Stimulated activated CD8-positive, alpha-beta memory T cell treated with anti-CD3 and anti-CD28 coated beads, Interleukin-15, amount 100 ng/mL, for 1 hour (primary cell): ENCODE measurements at regions not wholly inside any gene's neighbourhood (a gene's known extent, or its start where the extent isn't known, plus 50 kb on each side); places are given as distances from the start of the nearest gene placed in this dataset.

Experiments used
- DNase-seq: peaks from one replicate; pipeline ENCODE4 v3.0.0-alpha.2; 2020; ENCODE audit warnings: low read depth

DNA sequence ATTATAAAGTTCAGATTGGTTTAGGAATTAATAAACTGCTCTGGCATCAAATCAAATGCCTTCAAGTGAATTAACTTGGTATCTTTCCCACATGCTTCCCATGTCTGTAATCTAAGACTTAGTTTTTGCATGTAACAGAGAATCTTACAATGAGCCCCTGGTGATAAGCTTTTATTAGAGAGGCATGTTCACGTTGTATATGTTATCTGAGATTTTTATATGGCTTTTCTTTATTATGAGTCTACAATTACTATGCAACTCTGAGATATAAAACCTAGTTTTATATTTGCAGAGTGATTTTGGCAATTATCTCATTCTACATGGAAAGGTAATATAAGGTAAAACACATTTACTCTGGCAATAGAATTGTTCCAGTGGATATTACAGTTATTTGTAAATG lies 1578.4 kb upstream of the IGFBP7 start:
- no peak for DNase-seq

DNA sequence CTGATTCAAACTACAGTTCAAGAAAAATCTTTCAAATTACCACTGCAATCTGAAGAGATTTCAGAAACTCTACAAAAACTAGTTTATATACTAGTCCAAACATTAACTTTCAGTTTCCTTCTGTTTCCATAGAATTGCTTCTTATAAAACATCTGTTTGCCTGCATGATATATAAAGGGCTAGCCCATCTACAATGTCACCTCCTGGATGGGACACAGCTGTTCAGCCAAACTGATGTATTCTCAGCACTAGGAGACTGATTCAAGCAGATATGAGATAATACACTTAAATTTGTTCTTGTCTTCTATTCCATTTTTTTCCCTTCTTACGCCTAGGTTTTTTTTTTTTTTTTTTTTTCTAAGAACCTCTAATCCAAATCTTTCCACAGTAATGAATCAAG lies 1569.7 kb upstream of the IGFBP7 start:
- no peak for DNase-seq

DNA sequence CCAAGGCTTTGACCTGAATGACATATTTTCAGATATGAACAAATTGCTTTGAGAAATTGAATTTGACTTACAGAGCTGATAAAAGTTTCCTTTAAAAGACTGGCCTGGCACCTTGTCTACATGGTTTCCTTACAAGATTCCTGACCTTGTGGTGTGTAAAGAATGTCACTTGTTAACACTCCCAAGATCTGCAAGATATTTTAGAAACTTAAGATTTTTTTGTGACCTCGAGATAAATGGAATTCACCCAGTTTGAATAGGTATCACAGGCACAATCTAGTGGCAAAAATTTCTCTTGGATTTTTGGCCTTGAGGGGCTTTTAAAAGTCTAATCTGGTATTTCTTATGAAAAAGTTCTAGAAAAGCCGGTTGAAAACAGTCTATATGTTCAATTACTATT lies 1568.9 kb upstream of the IGFBP7 start:
- no peak for DNase-seq

DNA sequence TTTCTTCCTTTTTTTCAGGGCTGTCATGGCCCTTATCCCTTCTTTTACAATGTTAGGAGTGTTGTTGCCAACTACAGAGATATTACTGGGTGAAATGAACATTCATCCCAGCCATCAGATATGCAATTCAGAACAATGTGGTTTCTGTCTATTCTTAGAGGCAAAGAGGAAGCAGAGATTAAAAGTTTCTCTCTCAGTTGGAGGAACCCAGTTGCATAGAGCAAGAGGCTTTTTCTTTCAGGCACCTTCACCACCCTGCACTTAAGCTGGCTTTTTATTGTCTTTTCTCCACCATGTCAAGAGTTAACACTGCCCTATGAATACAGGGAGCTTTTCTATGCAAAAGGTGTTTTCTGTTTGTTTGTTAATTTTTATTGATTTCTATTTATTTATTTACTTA lies 1559.6 kb upstream of the IGFBP7 start:
- DNase-seq: no peak

DNA sequence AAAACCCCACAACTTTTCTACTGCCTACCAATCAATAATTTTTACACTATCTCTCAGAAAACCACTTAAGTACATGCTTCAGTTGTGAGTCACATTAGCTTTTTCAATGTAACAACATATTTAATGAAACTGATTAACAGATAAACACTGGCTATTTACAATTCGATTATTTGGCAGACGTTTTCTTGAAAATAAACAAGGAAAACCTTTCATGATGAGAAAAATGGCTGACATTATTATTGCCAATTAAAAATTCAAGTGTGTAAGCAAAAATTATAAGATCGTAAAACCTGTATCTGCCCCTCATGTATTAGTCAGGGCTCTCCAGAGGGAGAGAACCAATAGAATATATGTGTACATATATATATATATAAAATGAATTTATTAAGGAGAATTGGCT lies 1555.5 kb upstream of the IGFBP7 start:
- DNase-seq: no peak

DNA sequence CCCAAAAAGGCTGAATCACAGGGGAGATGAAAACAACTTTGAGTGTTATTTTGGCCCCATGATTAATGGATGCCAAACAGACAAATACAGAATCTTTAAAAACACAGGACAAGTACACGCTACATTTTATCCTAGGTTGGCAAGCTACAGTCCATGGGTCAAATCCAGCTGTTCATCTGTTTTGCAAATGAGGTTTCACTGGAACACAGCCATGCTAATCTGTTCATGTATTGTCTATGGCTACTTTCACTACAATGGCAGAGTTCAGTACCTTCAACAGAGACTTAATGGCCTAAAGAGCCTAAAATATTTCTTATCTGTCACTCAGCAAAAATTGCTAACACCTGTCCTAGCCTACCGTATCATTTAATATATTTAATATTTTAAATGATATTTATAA lies 1548.5 kb upstream of the IGFBP7 start:
- no peak for DNase-seq

DNA sequence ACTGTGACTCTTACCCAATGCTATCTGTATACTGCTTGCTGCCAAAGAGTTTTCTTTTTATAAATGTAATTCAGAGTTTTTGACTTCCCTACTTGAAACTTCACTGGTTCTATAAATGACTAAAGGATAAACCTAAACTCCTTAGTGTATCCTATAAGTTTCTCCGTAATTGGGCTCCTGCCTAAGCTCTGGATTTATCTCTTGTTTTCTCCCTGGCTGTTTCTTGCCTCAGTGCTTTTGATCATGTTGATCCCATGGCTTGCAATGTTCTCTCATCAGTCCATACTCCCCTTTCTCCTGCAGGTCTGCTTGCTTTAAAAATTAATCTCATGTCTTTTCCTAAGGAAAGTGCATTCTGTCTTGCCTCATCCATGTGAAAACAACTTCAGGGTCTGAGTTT lies 1543.1 kb upstream of the IGFBP7 start:
- no peak for DNase-seq

DNA sequence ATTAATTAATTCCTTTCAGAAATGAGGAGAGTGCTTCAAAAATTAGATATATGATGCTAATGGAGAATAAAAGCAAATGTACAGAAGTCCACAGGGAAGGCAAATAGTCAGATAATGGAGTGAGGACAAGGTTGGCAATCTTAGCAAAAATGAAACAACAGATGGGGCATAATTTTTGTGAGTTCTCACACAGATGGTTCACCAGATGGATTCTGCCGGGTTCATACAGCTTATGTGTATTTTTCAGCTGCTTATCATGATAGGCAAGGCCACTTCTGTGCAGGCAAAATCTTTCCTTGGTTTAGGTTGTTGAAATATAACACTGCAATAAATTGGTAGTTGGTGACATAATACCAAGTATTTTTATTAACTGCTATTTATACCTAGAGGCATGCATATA lies 1539.0 kb upstream of the IGFBP7 start:
- DNase-seq: no peak

DNA sequence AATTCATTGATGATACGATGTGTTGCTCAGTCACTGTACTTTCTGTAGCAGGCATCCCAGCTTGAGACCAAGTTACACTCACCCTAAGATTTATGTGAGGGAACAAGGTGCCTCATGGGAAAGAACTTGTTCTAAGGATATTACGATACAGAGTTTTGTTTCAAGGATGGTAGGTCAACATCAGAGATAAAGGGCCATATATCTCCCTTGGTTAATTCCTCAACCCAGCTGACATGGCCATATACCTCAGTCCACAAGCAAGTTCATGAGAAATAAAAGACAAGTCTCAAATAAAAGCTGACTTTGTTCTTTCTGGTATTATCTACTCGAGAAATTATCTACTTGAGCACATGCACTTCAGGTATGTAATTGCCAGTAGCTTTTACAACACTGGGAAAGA lies 1535.9 kb upstream of the IGFBP7 start:
- no peak for DNase-seq

DNA sequence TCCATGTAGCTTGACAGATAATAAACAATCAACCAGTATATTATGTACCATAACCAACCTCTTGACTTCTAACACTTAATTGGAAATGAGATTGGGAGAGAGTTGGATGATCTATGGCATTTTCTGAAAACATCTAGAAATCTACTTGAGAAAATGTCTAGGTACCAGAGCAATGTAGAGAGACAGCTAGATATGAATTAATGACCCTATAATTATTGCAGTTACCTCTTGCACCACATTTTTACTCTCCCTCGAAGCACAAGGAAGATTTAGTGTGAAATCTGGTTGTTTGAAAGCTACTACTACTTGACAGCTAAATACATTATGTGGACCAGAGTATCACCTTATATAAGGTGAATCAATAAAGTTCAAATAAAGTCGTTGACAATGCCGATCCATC lies 1534.4 kb upstream of the IGFBP7 start:
- no peak for DNase-seq

DNA sequence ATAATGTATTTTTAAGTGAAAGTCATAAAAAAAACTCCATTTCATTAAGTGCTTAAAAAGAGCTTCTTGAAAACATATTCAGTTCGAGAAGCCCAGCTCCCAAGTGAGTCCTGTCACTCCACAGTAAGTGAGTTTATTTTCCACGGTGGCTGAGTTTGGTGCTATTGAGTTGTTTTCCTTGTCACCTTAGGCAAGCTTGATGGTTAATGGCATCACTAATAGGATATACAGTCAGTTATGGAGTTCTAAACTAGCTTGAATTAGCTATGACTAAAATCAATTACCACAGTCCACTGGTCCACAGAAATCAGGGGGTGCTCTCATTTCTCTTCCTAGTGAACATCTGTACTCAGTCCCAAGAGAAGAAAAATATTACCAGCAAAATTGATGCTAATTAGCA lies 1526.2 kb upstream of the IGFBP7 start:
- DNase-seq: no peak

DNA sequence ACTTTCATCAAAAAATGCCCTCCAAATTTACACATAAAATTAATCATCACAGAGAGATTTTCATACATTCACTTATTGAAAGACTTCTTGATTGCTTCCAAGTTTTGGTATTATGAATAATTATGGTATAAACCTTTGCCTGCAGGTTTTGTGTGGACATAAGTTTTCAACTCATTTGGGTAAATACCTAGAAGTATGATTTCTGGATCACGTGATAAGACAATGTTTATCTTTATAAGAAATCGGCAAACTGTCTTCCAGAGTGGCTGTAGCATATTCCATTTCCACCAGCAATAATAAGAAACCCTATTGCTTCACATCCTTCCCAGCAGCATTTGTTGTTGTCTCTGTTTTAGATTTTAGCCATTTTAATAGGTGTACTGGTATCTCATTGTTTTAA lies 1507.0 kb upstream of the IGFBP7 start:
- no peak for DNase-seq

DNA sequence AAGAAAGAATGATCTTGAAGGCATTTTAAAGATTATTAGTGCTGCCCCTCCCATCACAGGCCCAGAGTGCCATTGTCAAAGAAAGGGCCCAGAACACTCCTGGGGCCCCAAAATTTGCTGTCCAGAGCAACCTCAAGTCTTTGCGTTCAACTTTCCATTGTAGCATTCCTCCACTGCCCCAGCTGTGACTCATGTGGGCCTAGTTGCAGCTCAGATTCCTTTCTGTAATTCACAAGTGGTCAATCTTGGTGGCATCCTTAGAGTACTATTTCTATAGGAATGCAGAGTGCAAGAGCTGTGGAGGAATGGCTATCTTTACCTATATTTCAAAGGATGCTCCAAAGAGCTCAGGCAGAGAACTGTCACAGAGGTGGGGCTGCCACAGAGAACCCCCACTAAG lies 1500.8 kb upstream of the IGFBP7 start:
- no peak for DNase-seq

DNA sequence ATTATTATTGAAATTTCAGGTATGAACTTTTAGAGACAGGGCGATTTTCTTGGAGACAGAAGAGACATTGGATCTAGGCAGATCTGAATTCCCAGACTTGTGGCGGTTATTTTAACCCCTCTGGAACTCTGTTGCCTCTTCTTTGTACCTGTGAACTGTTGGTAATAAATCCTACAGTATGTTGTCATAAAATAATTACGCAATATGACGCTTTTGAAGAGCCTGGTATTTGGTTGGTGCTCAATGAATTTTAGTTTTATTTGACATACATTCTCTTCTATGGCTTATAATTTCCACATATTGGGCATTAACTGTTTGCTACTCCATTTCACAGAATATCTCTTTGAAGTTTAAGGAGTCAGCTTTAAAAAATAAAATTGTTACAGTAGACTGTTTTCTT lies 1496.1 kb upstream of the IGFBP7 start:
- no peak for DNase-seq

DNA sequence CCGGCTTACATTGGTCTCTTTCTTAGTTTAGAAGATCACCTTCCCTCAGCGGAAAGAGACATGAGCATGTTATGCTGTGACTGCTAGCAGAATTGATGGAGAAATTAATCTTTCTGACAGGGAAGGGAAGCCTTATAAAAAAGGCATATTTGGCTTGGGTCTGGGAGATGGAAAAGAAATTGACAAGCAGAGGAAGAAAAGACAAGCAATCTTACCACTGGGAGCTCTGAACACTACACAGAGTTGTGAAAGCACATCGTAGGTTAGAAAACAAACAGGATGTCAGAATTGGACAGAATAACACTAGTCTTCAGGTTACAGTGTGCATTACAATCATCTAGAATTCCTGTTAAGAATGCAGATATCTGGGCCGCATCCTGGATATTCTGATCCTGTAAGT lies 1493.8 kb upstream of the IGFBP7 start:
- no peak for DNase-seq

DNA sequence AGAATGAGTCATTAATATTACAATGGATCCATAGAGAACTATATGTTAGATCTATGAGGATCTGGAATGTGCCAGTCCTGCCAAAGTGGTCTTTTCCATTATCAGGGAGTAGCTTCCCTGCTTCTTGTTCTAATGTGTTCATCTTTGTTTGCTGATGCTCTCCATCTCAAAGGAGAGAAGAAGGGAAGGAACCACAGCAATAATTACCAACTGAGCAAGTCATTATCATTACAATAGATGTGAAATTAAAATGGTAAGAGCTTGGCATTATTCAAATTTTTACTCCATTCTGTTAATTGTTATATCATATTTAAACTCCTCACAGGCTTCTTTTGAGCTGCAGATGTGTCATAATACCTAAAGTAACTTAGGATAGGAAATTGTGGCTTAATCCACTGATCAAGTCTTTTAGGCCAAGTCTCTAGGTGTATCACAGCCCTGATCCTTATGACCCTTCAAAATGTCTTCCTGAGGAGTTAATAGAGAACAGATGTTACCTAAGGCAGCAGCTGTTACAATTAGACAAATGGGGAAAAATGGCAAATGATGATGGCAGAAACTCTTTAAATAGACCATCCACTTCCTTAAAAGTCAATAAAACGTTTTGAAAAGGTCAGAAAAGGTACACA lies 1492.7 kb upstream of the IGFBP7 start:
- no peak for DNase-seq

DNA sequence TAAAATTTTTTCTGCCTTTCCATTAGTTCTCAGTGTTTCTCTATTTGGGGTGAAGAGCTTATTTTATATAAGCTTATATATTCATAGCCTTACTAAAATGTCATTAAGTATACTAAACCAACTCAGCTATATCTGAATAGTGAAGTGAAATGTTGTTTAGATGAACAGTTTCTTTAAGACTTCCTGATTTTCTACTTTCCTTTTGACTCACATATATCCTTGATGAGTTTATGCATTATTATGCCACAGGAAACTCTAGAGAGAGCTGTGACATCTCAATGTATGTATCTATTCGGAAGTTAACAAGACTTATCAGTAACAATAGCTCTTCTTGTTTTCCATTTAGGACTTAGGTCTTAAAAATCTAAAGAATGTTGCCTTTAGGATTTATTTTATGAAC lies 1491.8 kb upstream of the IGFBP7 start:
- DNase-seq: no peak

DNA sequence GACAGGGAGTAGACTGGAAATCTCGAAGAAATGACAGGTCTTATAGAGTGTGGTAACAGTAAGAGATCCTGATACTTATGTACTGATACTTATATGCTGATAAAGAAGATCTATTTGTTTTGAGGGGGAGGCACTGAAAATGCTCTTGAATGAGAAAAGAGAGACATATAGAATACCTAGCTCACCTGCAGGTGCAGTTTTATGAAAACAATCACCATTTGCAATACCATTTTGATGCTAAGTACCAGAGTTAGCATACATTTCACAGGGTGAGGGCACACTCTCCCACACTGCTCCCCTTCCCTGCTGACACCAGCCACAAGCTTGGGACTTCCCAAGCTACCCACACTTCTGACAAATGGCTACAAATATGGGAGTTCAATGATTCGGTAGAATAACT lies 1490.1 kb upstream of the IGFBP7 start:
- no peak for DNase-seq

DNA sequence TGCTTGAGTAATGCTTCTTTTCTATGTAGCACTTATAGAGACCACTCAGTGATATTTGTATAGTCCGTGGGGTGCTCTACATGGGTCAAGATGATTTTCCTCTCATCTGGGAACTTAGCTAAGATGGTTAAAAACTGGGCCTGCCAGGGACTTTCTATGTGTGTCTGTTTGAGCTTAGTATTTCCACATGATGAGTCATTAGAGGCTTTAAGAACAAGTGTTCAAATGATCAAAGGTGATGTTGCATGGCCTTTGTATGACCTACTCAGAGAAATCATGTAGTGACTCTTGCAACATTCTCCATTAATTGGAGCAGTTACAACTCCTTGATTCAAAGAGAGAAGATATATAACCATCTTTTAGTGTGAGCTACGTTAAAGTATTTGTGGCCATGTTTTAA lies 1480.5 kb upstream of the IGFBP7 start:
- no peak for DNase-seq

DNA sequence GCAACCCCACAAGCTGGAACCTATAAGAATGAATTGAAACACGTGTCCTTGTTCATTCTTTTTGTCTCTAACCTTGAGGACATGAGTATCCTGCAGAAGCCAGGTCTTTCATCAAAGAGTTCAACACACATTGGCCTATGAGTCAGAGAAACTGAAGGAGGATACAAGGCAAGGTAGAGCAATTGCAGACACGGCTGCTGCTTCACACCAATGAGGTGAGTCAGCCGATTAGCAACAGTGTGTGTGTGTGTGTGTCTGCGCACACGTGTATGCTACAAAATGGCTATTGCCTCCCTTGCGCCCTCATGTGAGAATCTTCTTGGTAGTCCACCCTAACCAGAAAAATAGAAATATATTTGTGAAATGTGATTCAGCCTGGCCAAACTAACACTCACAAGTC lies 1477.7 kb upstream of the IGFBP7 start:
- DNase-seq: no peak

DNA sequence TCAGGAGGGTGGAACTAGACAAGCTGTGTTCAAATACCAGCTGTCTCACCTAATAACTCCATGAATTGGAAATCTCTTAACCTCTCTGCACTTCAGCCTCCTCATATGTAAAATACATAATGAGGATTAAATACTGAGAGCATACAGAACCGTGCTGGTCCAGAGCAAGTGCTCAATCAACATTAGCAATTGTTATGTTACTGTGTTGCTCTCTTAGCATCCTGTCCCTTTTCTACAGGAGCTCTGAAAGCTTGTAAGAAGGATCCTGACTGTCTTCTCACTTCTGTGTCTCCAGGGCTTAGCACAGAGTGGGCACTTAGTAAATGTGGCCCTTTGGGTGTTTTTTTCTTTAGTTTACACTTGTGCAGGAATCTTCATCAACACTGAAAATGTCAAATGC lies 1456.1 kb upstream of the IGFBP7 start:
- DNase-seq: no peak

DNA sequence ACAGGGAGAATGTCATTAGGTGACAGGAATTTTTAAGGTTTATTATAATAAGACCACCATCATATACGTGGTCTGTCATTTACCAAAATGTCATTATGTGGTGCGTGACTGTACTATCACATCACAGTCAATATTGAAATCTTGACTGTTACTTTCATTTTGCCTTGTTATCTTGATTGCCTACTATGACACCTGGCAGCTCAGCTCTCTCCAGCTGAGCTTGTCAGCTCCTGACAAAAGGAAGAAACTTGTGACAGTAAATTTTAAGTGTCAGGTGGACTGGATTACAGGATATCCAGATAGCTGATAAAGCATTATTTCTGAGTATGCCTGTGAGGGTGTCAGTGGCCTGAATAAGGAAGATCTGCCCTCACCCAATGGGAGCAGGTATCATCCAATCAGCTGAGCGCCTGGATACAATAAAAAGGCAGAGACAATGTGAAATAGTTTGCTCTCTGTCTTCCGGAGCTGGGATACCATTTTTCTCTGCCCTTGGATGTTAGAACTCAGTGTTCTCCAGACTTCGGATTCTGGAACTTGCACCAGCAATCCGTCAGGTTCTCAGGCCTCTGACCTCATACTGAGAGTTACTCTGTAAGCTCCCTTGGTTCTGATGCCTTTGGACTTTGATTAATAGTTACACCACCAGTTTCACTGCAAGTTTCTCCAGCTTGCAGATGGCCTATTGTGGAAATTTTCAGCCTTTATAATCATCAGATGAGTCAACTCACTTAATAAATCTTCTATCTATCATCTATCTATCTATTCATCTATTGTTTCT lies 1454.7 kb upstream of the IGFBP7 start:
- DNase-seq: no peak

DNA sequence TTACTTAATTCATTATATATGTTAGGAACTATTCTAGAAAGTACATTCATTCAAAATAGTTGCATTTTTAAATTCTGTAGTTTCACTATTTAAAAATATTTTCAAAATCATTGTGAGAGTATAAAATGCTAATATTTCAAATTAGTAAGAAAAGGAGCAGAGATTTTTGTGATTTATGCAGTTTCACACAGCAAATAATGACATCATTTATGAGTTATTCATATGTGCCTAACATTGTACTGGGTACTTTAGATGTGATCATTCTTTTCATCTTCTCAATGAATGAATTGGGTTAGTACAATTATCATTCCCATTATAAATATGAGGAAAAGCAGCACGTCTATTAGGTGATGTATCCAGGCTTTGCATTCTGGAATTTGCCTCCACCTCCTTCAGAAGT lies 1451.0 kb upstream of the IGFBP7 start:
- DNase-seq: no peak

DNA sequence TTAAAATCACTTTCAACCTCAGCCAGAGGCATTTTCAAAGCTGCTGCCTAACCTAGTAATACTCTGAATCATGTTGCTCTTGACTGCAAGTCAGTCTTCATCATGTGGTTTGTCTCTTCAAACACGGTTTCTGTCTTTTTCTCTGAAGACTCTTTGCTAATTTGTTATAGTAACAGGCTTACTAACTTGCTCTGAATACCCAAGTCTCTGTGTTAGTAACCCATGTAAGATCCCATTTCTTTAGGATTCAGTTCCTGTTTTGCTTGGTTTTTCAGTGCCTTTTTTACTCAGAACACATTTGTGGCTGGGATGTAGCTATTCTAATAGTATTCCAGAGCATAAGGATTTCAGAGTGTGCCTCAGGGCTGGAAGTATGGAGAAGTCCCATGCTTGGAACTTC lies 1450.6 kb upstream of the IGFBP7 start:
- no peak for DNase-seq
